CD4-positive, alpha-beta T cell treated with Interleukin-6 at 100 ng/mL for 8 hours (primary cell): ENCODE measurements at regions not wholly inside any gene's neighbourhood (a gene's known extent, or its start where the extent isn't known, plus 50 kb on each side); places are given as distances from the start of the nearest gene placed in this dataset.

Experiments
- DNase-seq: peaks from one replicate; pipeline ENCODE4 v3.0.0-alpha.2; 2020; ENCODE audit warnings: mixed read lengths, low spot score

GRCh38 chr2:238790126-238790832, 57.6 kb upstream of the TWIST2 start:
- DNase-seq: no peak

DNA sequence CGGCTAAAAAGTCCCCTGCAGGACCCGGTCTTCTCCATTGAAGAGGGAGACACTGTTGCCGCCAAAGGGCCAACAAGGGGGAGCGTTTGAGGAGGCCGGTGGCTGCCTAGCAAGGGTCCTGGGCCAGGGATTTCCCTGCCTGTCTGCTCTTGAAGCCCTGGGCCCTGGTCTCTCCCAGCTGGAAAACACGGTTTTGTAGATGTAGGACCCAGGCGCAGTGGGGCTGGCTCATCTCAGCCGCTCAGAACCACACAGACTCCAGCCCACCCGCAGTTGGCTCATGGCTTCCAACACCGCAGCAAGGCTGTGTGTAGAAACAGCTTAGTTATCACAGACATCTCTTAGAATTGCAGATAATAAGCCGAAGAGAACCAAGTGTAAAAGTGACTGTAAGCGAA, 57.1 kb upstream of the TWIST2 start:
- no peak for DNase-seq

- no peak for DNase-seq
Measured at GRCh38 chr2:238791354-238791753, 56.5 kb upstream of the TWIST2 start.

GRCh38 chr2:238793306-238793705, 54.6 kb upstream of the TWIST2 start:
- no peak for DNase-seq

DNA sequence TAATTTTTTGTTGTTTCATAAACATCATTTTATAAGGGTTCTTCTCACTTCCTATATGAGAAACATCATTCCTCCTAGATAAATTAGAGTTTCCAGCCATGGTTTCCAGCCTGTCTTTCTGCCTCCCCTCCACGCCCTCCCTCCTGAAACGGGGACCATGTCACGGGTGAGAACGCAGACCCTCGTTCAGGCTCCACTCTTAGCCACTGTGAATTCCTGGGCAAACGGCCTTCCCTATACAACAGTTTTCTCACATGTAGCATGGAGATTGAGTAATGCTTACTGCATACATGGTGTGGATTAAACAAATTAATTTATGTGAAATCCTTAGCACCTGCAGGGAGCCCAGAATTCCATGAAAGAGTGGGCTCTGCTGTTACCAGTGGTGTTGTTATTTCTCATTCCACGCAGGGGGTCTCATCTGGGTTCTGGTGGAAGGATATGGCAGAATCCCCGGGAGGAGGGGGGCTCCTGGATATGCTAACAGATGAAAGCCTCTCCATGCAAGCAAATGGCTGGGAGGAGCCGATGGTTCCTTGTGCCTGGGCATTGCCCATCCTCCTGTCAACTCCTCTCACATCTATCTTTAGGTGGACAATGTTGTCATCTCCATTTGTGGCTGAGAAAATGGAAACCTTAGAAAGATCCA, 54.0 kb upstream of the TWIST2 start:
- DNase-seq: no peak

DNA sequence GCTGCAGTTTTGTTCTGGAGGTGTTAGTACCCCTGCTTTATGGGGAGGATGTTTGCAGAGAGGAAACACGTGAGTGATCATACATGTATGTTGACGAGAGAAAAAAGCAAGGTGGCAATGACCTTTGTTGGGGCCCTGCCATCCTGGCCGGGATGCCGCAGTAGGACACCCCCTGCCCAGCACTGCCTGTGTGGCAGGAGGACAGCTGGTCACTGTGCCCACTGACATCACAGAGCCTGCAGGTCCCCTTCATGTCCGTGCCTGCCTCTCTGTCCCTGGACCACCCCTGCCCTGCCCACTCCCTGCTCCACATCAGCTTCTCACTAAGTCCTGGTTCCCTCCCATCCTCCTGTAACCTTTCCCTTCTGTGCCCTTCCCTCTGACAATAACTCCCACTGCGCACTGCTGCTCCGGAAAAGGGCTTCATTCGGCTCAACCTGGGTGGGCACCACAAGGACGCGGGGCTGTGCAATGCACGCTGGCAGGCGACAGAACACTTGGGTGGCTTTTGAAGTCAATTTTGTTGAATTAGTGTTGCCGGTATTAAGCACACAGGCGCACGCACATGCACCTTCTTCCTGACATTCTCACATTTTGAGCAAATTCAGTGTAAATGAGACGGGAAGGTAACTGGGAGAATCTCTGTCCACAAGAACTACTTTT, 51.5 kb upstream of the TWIST2 start:
- no peak for DNase-seq

DNA sequence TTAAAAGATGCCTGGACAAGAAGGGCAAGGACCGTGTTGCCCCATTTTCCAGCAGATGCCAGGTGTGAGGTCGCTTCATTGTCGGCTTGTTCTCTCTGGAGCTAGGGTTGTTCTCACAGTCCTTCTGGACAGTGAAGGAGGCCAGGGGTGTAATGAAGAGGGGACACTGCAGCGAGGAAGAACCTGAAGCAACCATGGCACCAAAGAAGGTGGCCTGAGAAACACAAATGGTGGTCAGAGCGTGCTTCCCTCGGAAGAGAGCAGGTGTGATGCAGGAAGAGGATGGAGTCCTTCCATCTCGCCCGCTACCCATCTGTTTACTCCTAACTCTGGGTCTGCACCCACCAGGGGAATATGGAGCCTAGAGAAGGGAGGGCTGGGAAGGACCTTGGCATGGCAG, 50.3 kb upstream of the TWIST2 start:
- DNase-seq: no peak
